ENCODE measurements at regions not wholly inside any gene's neighbourhood (a gene's known extent, or its start where the extent isn't known, plus 50 kb on each side); places are given as distances from the start of the nearest gene placed in this dataset.

DNA sequence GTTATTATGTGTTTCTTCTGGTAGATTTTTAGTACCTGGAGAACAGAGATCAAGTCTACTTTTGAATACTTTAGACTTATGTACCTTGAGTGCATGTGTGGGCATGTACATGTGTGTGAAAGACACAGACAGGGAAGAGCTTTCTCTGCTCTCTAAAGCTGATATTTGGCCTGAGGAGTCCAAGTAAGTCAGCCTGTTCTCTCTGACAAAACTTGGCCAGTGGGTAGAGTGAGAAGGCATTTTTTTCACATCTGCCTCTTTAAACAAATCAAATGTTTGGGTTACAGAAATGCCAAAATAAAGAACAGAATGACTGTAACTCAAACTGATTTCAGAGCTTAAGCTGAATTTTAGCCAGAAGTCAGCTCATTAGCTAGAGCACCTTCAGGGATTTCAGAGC, 309.7 kb upstream of the DYNLRB2 start:
- BruUV-seq (replicated peaks): no TSS peak
- in situ Hi-C loops (cut with HindIII; ENCODE audit: low pct_unique_long_range_greater_than_20kb, low sequenced_read_pairs) (no loop called here), intact Hi-C loops (cut with micrococcal nuclease; ENCODE audit: unreplicated experiment) (no loop called here)
- H3K4me3 ChIP-seq (ENCODE audit: low read depth in 2 of 2, low read length in 2 of 2): no peak overlapping the region
- DNase-seq (ENCODE audit: low read depth, low spot score) (no peak), ATAC-seq (no peak)
- H3K9me3 ChIP-seq (ENCODE audit: control insufficient read depth, insufficient read depth, low read depth, low read length): no peaks in the 10 kb centered on the region
- TF ChIP-seq SIN3A (IDR thresholded peaks at IDR 0.05; ENCODE audit: borderline replicate concordance, insufficient read depth, low read depth, low read length): no peak
- no peak for TF ChIP-seq POLR2AphosphoS5 (IDR thresholded peaks at IDR 0.05; ENCODE audit: low read depth, low read length)
- TF ChIP-seq, protein P1, sequence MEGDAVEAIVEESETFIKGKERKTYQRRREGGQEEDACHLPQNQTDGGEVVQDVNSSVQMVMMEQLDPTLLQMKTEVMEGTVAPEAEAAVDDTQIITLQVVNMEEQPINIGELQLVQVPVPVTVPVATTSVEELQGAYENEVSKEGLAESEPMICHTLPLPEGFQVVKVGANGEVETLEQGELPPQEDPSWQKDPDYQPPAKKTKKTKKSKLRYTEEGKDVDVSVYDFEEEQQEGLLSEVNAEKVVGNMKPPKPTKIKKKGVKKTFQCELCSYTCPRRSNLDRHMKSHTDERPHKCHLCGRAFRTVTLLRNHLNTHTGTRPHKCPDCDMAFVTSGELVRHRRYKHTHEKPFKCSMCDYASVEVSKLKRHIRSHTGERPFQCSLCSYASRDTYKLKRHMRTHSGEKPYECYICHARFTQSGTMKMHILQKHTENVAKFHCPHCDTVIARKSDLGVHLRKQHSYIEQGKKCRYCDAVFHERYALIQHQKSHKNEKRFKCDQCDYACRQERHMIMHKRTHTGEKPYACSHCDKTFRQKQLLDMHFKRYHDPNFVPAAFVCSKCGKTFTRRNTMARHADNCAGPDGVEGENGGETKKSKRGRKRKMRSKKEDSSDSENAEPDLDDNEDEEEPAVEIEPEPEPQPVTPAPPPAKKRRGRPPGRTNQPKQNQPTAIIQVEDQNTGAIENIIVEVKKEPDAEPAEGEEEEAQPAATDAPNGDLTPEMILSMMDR (IDR thresholded peaks at IDR 0.05): no peak
- TF ChIP-seq, protein P2, sequence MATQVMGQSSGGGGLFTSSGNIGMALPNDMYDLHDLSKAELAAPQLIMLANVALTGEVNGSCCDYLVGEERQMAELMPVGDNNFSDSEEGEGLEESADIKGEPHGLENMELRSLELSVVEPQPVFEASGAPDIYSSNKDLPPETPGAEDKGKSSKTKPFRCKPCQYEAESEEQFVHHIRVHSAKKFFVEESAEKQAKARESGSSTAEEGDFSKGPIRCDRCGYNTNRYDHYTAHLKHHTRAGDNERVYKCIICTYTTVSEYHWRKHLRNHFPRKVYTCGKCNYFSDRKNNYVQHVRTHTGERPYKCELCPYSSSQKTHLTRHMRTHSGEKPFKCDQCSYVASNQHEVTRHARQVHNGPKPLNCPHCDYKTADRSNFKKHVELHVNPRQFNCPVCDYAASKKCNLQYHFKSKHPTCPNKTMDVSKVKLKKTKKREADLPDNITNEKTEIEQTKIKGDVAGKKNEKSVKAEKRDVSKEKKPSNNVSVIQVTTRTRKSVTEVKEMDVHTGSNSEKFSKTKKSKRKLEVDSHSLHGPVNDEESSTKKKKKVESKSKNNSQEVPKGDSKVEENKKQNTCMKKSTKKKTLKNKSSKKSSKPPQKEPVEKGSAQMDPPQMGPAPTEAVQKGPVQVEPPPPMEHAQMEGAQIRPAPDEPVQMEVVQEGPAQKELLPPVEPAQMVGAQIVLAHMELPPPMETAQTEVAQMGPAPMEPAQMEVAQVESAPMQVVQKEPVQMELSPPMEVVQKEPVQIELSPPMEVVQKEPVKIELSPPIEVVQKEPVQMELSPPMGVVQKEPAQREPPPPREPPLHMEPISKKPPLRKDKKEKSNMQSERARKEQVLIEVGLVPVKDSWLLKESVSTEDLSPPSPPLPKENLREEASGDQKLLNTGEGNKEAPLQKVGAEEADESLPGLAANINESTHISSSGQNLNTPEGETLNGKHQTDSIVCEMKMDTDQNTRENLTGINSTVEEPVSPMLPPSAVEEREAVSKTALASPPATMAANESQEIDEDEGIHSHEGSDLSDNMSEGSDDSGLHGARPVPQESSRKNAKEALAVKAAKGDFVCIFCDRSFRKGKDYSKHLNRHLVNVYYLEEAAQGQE (IDR thresholded peaks at IDR 0.05; ENCODE audit: insufficient read depth in 1 of 2, low read depth in 2 of 2, low read length in 1 of 2): no peak
- TF ChIP-seq TCF7L2 (IDR thresholded peaks at IDR 0.05; ENCODE audit: low read depth, low read length): no peak
- CTCF ChIA-PET: no interaction called here
- POLR2A ChIA-PET: no interaction called here
- H3K4me1 ChIP-seq (ENCODE audit: control insufficient read depth, insufficient read depth, low read length): no peaks in the 10 kb centered on the region
- H3K27ac ChIP-seq (ENCODE audit: low read length): no peak overlapping the region
- H3K27me3 ChIP-seq (ENCODE audit: control insufficient read depth, insufficient read depth, low read length): no peaks in the 10 kb centered on the region
- H3K36me3 ChIP-seq (ENCODE audit: control insufficient read depth, insufficient read depth, low read length): no peaks in the 10 kb centered on the region

- ChIA-PET CTCF (no interaction called here), POLR2A (no interaction called here)
- DNase-seq (ENCODE audit: low read depth, low spot score) (no peak), ATAC-seq (no peak)
- intact Hi-C loops (cut with micrococcal nuclease; ENCODE audit: unreplicated experiment): no loop called here
- TF ChIP-seq, protein P1 (IDR thresholded peaks at IDR 0.05): no peak
- no peak for TF ChIP-seq POLR2AphosphoS5 (IDR thresholded peaks at IDR 0.05; ENCODE audit: low read depth, low read length)
- TF ChIP-seq TCF7L2 (IDR thresholded peaks at IDR 0.05; ENCODE audit: low read depth, low read length): no peak
- no peak for TF ChIP-seq SIN3A (IDR thresholded peaks at IDR 0.05; ENCODE audit: borderline replicate concordance, insufficient read depth, low read depth, low read length)
- TF ChIP-seq, protein P2 (IDR thresholded peaks at IDR 0.05; ENCODE audit: insufficient read depth in 1 of 2, low read depth in 2 of 2, low read length in 1 of 2): no peak
- Histone ChIP-seq H3K9me3 (ENCODE audit: control insufficient read depth, insufficient read depth, low read depth, low read length) (no peaks in the 10 kb centered on the region), H3K27ac (ENCODE audit: low read length) (no peak overlapping the region), H3K36me3 (ENCODE audit: control insufficient read depth, insufficient read depth, low read length) (no peaks in the 10 kb centered on the region), H3K27me3 (ENCODE audit: control insufficient read depth, insufficient read depth, low read length) (no peaks in the 10 kb centered on the region), H3K4me1 (ENCODE audit: control insufficient read depth, insufficient read depth, low read length) (no peaks in the 10 kb centered on the region), H3K4me3 (ENCODE audit: low read depth in 2 of 2, low read length in 2 of 2) (no peak overlapping the region)
- BruUV-seq (replicated peaks): no TSS peak
- in situ Hi-C loops (cut with HindIII; ENCODE audit: low pct_unique_long_range_greater_than_20kb, low sequenced_read_pairs): no loop called here
Observed at GRCh38 chr16:80230328-80231120, 310.3 kb upstream of the DYNLRB2 start.
